MM.1S (cell line): ENCODE measurements at regions not wholly inside any gene's neighbourhood (a gene's known extent, or its start where the extent isn't known, plus 50 kb on each side); places are given as distances from the start of the nearest gene placed in this dataset.

Experiments
- DNase-seq: peaks from one replicate; pipeline ENCODE4 v3.0.0-alpha.2; 2015
- H2AFZ ChIP-seq: fragments of 300-600 bp; sonication (generic); 2 replicates; pipeline ENCODE4 v1.6.0; 2016; ENCODE audit warnings: antibody characterized with exemption, low read length
- H3F3A ChIP-seq: fragments of 300-600 bp; sonication (generic); 2 replicates; pipeline ENCODE4 v1.6.1; 2016; ENCODE audit warnings: mild to moderate bottlenecking, antibody characterized with exemption, low read length, moderate library complexity, mixed read lengths; ENCODE audit not compliant: insufficient read depth
- H3K27ac ChIP-seq: fragments of 300-600 bp; sonication (generic); 2 replicates; pipeline ENCODE4 v1.5.1; 2016; ENCODE audit warnings: mild to moderate bottlenecking, low read length
- H3K27me3 ChIP-seq: fragments of 300-600 bp; sonication (generic); replicated peaks from 2 replicates; pipeline ENCODE4 v1.6.0; 2016; ENCODE audit warnings: low read length; ENCODE audit not compliant: insufficient read depth
- H3K36me3 ChIP-seq: fragments of 300-600 bp; sonication (generic); replicated peaks from 2 replicates; pipeline ENCODE4 v1.6.1; 2016; ENCODE audit warnings: mild to moderate bottlenecking, low read length, mixed read lengths; ENCODE audit not compliant: insufficient read depth
- H3K4me1 ChIP-seq: fragments of 300-600 bp; sonication (generic); 2 replicates; pipeline ENCODE4 v1.6.1; 2016; ENCODE audit warnings: low read length, mixed read lengths
- H3K4me2 ChIP-seq: fragments of 300-600 bp; sonication (generic); 2 replicates; pipeline ENCODE4 v1.6.0; 2016; ENCODE audit warnings: low read depth, low read length
- H3K4me3 ChIP-seq: fragments of 300-600 bp; sonication (generic); 2 replicates; pipeline ENCODE4 v1.5.1; 2016; ENCODE audit warnings: low read length, mixed read lengths
- H3K79me2 ChIP-seq: fragments of 300-600 bp; sonication (generic); 2 replicates; pipeline ENCODE4 v1.6.1; 2016; ENCODE audit warnings: mixed run types, low read length, mixed read lengths
- H3K9ac ChIP-seq: fragments of 300-600 bp; sonication (generic); 2 replicates; pipeline ENCODE4 v1.6.1; 2016; ENCODE audit warnings: low read length, mixed read lengths
- H3K9me2 ChIP-seq: fragments of 300-600 bp; sonication (generic); replicated peaks from 2 replicates; pipeline ENCODE4 v1.6.1; 2016; ENCODE audit warnings: mild to moderate bottlenecking, low read length, mixed read lengths; ENCODE audit not compliant: insufficient read depth
- H3K9me3 ChIP-seq: fragments of 300-600 bp; sonication (generic); replicated peaks from 2 replicates; pipeline ENCODE4 v1.6.1; 2016; ENCODE audit warnings: mild to moderate bottlenecking, low read length, mixed read lengths; ENCODE audit not compliant: insufficient read depth
- H4K20me1 ChIP-seq: fragments of 300-600 bp; sonication (generic); 2 replicates; pipeline ENCODE4 v1.6.1; 2016; ENCODE audit warnings: mild to moderate bottlenecking, low read length, moderate library complexity, mixed read lengths; ENCODE audit not compliant: insufficient read depth
- EZH2 ChIP-seq: fragments of 300-600 bp; sonication (generic); optimal IDR thresholded peaks from 2 replicates; pipeline ENCODE3; 2017; ENCODE audit warnings: low read depth, mild to moderate bottlenecking, antibody characterized with exemption, low read length, mixed read lengths
- EZH2phosphoT487 ChIP-seq: fragments of 300-600 bp; sonication (generic); IDR thresholded peaks from 2 replicates; pipeline ENCODE4 v1.6.1; 2018; ENCODE audit warnings: antibody characterized with exemption, low read length
- TF ChIP-seq, protein P1 (sequence below): fragments of 300-600 bp; sonication (generic); IDR thresholded peaks from 2 replicates; pipeline ENCODE4 v1.5.1; 2016; ENCODE audit warnings: antibody characterized with exemption, low read length, mixed read lengths

DNA sequence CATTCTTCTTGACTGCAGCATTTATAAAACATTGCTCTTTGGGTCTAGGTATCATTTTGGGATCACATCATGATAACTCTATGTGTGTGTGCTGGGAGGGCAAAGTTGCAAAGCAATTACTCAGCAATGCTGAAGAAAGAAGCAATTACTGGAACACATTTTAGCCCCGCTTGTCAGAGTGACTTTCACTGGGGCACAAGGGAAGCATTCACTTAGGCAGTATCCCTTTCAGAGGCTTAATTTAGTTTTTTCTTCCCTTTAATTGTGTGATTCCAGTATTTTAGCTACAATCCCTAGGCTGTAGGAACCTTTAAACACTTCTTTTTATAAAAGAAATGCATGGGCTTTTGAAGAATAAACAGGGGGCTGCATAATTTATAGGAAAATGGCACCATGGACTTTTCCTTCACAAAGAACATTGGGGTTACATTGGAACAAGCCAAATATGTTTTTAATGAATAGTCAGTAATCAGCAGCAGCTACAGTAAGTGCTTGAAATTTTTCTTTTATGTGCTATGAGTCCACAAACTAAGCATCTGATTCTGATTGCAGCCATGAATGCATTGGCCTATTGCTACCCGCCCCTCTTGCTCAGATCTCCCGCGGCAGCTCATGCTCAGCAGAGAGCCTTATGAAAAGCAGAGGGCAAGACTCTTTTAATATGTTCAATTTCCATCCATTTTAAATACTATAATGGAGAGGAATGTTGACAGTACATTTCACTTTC, 51.2 kb upstream of the NXPH1 start:
- TF ChIP-seq EZH2phosphoT487 (no peak), EZH2 (no peak)
- TF ChIP-seq, protein P1, sequence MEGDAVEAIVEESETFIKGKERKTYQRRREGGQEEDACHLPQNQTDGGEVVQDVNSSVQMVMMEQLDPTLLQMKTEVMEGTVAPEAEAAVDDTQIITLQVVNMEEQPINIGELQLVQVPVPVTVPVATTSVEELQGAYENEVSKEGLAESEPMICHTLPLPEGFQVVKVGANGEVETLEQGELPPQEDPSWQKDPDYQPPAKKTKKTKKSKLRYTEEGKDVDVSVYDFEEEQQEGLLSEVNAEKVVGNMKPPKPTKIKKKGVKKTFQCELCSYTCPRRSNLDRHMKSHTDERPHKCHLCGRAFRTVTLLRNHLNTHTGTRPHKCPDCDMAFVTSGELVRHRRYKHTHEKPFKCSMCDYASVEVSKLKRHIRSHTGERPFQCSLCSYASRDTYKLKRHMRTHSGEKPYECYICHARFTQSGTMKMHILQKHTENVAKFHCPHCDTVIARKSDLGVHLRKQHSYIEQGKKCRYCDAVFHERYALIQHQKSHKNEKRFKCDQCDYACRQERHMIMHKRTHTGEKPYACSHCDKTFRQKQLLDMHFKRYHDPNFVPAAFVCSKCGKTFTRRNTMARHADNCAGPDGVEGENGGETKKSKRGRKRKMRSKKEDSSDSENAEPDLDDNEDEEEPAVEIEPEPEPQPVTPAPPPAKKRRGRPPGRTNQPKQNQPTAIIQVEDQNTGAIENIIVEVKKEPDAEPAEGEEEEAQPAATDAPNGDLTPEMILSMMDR: no peak
- Histone ChIP-seq H3K9me2 (no peaks in the 10 kb centered on the region), H3K27ac (no peak overlapping the region), H3K79me2 (no peaks in the 10 kb centered on the region), H3F3A (peaks cover 11% of the 10 kb centered on the region; the same call in 1 of the 2 replicates), H3K9ac (no peak overlapping the region), H4K20me1 (no peaks in the 10 kb centered on the region), H3K36me3 (no peaks in the 10 kb centered on the region), H2AFZ (no peak overlapping the region), H3K4me3 (no peak overlapping the region), H3K4me1 (peaks cover 28% of the 10 kb centered on the region), H3K9me3 (no peaks in the 10 kb centered on the region), H3K4me2 (no peak overlapping the region), H3K27me3 (no peaks in the 10 kb centered on the region)
- no peak for DNase-seq
